DND-41 (cell line): ENCODE measurements at regions not wholly inside any gene's neighbourhood (a gene's known extent, or its start where the extent isn't known, plus 50 kb on each side); places are given as distances from the start of the nearest gene placed in this dataset.

Experiments
- ATAC-seq: fragments of 200-7000 bp; cut with Tn5 transposase; 3 replicates; pipeline ENCODE4 v1.9.1; 2021; ENCODE audit warnings: low read depth; ENCODE audit not compliant: insufficient read depth
- DNase-seq: peaks from one replicate; pipeline ENCODE4 v3.0.0-alpha.2; 2020
- H2AFZ ChIP-seq: 2 replicates; pipeline ENCODE4 v1.6.0; 2012; ENCODE audit warnings: low read depth, low read length
- H3K27ac ChIP-seq: 2 replicates; pipeline ENCODE4 v1.5.1; 2012; ENCODE audit warnings: low read length, inconsistent platforms
- H3K27me3 ChIP-seq: fragments of 200-600 bp; sonication (generic); 2 replicates; pipeline ENCODE4 v1.6.0; 2012; ENCODE audit warnings: low read length, mild to moderate bottlenecking, inconsistent platforms; ENCODE audit not compliant: insufficient read depth, poor library complexity
- H3K36me3 ChIP-seq: 2 replicates; pipeline ENCODE4 v1.5.1; 2012; ENCODE audit warnings: low read length, inconsistent platforms; ENCODE audit not compliant: insufficient read depth
- H3K4me1 ChIP-seq: 2 replicates; pipeline ENCODE4 v1.5.1; 2012; ENCODE audit warnings: mild to moderate bottlenecking, low read length; ENCODE audit not compliant: insufficient read depth
- H3K4me2 ChIP-seq: 2 replicates; pipeline ENCODE4 v1.6.0; 2012; ENCODE audit warnings: mild to moderate bottlenecking, moderate library complexity, low read length, inconsistent platforms; ENCODE audit not compliant: insufficient read depth
- H3K4me3 ChIP-seq, 2 experiments: fragments of 200-600 bp in 1 of 2; shearing (Covaris generic) in 1 of 2; 2 replicates each; pipeline ENCODE4 v1.5.1; 2012 to 2016; ENCODE audit warnings: inconsistent platforms in 2 of 2, low read length in 2 of 2, mild to moderate bottlenecking in 2 of 2, low read depth in 1 of 2, moderate library complexity in 1 of 2
- H3K79me2 ChIP-seq: 2 replicates; pipeline ENCODE4 v1.6.0; 2012; ENCODE audit warnings: low read length, inconsistent platforms; ENCODE audit not compliant: insufficient read depth
- H3K9ac ChIP-seq: 2 replicates; pipeline ENCODE4 v1.6.0; 2012; ENCODE audit warnings: low read depth, mild to moderate bottlenecking, inconsistent platforms, low read length, moderate library complexity
- H3K9me3 ChIP-seq: 2 replicates; pipeline ENCODE4 v1.5.1; 2012; ENCODE audit warnings: low read length, moderate library complexity, mild to moderate bottlenecking, inconsistent platforms; ENCODE audit not compliant: insufficient read depth, severe bottlenecking
- H4K20me1 ChIP-seq: 2 replicates; pipeline ENCODE4 v1.6.0; 2012; ENCODE audit warnings: low read length; ENCODE audit not compliant: insufficient read depth
- EZH2 ChIP-seq: IDR thresholded peaks from 3 replicates; pipeline ENCODE4 v1.6.1; 2012; ENCODE audit warnings: borderline replicate concordance, low read depth, mild to moderate bottlenecking, moderate library complexity, low read length, inconsistent platforms; ENCODE audit not compliant: severe bottlenecking
- TF ChIP-seq, protein P1 (sequence below): IDR thresholded peaks from 2 replicates; pipeline ENCODE4 v1.5.1; 2012; ENCODE audit warnings: borderline replicate concordance, low read length, moderate library complexity, mild to moderate bottlenecking; ENCODE audit not compliant: poor library complexity, severe bottlenecking; ENCODE audit errors: extremely low read depth

- no peak overlapping the region for H3K4me3 ChIP-seq
- no peak overlapping the region for H3K27ac ChIP-seq
- H3K4me2 ChIP-seq = no peak overlapping the region
- TF ChIP-seq EZH2 = no peak
- TF ChIP-seq, protein P1, sequence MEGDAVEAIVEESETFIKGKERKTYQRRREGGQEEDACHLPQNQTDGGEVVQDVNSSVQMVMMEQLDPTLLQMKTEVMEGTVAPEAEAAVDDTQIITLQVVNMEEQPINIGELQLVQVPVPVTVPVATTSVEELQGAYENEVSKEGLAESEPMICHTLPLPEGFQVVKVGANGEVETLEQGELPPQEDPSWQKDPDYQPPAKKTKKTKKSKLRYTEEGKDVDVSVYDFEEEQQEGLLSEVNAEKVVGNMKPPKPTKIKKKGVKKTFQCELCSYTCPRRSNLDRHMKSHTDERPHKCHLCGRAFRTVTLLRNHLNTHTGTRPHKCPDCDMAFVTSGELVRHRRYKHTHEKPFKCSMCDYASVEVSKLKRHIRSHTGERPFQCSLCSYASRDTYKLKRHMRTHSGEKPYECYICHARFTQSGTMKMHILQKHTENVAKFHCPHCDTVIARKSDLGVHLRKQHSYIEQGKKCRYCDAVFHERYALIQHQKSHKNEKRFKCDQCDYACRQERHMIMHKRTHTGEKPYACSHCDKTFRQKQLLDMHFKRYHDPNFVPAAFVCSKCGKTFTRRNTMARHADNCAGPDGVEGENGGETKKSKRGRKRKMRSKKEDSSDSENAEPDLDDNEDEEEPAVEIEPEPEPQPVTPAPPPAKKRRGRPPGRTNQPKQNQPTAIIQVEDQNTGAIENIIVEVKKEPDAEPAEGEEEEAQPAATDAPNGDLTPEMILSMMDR = no peak
- H3K36me3 ChIP-seq = no peaks in the 10 kb centered on the region
- DNase-seq (no peak), ATAC-seq (no peak)
- H4K20me1 ChIP-seq = no peaks in the 10 kb centered on the region
- no peak overlapping the region for H3K9ac ChIP-seq
- H3K79me2 ChIP-seq = no peaks in the 10 kb centered on the region
- H3K9me3 ChIP-seq = no peaks in the 10 kb centered on the region
- no peaks in the 10 kb centered on the region for H3K4me1 ChIP-seq
- peaks cover 2% of the 10 kb centered on the region for H3K27me3 ChIP-seq
- no peak overlapping the region for H2AFZ ChIP-seq
These were observed 103.1 kb upstream of the SLC2A1 start for GRCh38 chr1:43061757-43062156.

- Histone ChIP-seq H4K20me1 (no peaks in the 10 kb centered on the region), H3K4me1 (no peaks in the 10 kb centered on the region), H2AFZ (no peak overlapping the region), H3K36me3 (no peaks in the 10 kb centered on the region), H3K9me3 (no peaks in the 10 kb centered on the region), H3K9ac (no peak overlapping the region), H3K27me3 (peaks cover 2% of the 10 kb centered on the region), H3K79me2 (no peaks in the 10 kb centered on the region), H3K4me3 (no peak overlapping the region), H3K27ac (no peak overlapping the region), H3K4me2 (no peak overlapping the region)
- no peak for DNase-seq
- no peak for ATAC-seq
- TF ChIP-seq, protein P1 = no peak
- TF ChIP-seq EZH2 = no peak
These were observed 101.2 kb upstream of the SLC2A1 start for GRCh38 chr1:43059640-43060574.

DNA sequence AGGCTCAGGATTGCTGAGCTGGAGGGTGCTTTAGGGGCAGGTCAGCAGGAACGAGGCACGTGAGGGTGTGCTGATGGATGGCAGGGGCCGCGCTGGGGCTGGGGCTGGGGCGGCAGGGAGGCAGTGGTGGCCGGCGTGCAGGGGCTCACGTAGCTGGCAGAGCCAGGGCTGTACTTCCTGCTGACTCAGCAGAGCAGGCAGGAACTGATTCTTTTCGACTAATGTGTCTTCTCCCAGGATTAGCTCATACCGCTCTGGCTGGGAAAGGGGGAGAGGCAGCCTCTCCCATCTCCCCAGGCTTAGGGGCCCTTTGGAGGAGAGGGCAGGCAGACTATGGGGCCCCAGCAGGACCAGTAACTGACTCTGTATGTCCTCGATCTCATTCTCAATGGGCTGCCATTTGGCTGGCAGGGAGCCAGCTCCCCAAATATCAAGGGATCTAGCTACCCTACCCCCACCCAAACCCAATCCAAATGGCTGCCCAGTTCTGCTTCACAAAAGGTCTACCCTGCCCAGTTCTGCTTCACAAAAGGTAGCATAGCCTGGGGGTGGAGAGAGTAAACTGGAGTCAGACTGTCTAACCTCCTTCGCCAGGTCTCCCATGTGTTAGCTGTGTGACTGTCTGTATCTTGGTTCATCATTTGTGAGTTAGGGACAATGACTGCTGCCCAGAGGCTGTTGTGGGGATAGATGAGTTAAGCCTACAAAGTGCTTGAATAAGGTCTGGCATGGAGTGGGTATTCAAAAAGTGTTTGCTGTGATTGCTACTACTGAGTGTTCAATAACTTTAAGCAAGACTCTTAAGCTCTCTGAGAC is 100.1 kb upstream of the SLC2A1 start:
- ATAC-seq (no peak), DNase-seq (no peak)
- Histone ChIP-seq H3K36me3 (no peaks in the 10 kb centered on the region), H3K4me3 (no peak overlapping the region), H2AFZ (no peak overlapping the region), H3K4me2 (no peak overlapping the region), H3K9me3 (no peaks in the 10 kb centered on the region), H3K27me3 (peaks cover 2% of the 10 kb centered on the region), H3K9ac (no peak overlapping the region), H3K79me2 (no peaks in the 10 kb centered on the region), H4K20me1 (no peaks in the 10 kb centered on the region), H3K4me1 (no peaks in the 10 kb centered on the region), H3K27ac (no peak overlapping the region)
- no peak for TF ChIP-seq EZH2
- TF ChIP-seq, protein P1 = no peak
